Fibroblast of lung (primary cell): ENCODE measurements at regions not wholly inside any gene's neighbourhood (a gene's known extent, or its start where the extent isn't known, plus 50 kb on each side); places are given as distances from the start of the nearest gene placed in this dataset.

Experiments used
- DNase-seq, 2 donors: peaks; one replicate each; pipeline versions ENCODE4 v3.0.0 to v3.0.0-alpha.2; 2010; ENCODE audit warnings: low read depth in 2 of 2
- H2AFZ ChIP-seq: 2 replicates; pipeline ENCODE4 v1.5.1; 2012; ENCODE audit warnings: low read length, control low read depth, inconsistent platforms
- H3K27ac ChIP-seq: 2 replicates; pipeline ENCODE4 v1.5.1; 2011; ENCODE audit warnings: low read length, control low read depth; ENCODE audit not compliant: insufficient read depth
- H3K27me3 ChIP-seq: 2 replicates; pipeline ENCODE4 v1.5.1; 2011; ENCODE audit warnings: mild to moderate bottlenecking, low read length; ENCODE audit not compliant: control insufficient read depth, insufficient read depth
- H3K36me3 ChIP-seq: 2 replicates; pipeline ENCODE4 v1.5.1; 2011; ENCODE audit warnings: low read length; ENCODE audit not compliant: control insufficient read depth, insufficient read depth
- H3K4me1 ChIP-seq: 2 replicates; pipeline ENCODE4 v1.5.1; 2011; ENCODE audit warnings: low read length; ENCODE audit not compliant: control insufficient read depth, insufficient read depth; ENCODE audit errors: extremely low read depth
- H3K4me2 ChIP-seq: 2 replicates; pipeline ENCODE4 v1.5.1; 2011; ENCODE audit warnings: low read length, control low read depth; ENCODE audit not compliant: insufficient read depth; ENCODE audit errors: extremely low read depth
- H3K4me3 ChIP-seq, 4 experiments: fragments of 200-600 bp in 1 of 4; sonication (generic) in 1 of 4; replicated peaks in 1 of 4; 2 replicates each; pipeline ENCODE4 v1.5.1; 2011 to 2016; ENCODE audit warnings: low read length in 4 of 4, low read depth in 3 of 4, mild to moderate bottlenecking in 3 of 4, control low read depth in 2 of 4, inconsistent platforms in 1 of 4, mixed read lengths in 1 of 4; ENCODE audit not compliant: insufficient read depth in 1 of 4; ENCODE audit errors: control extremely low read depth in 1 of 4
- H3K79me2 ChIP-seq: 2 replicates; pipeline ENCODE4 v1.5.1; 2012; ENCODE audit warnings: mild to moderate bottlenecking, low read length, inconsistent platforms; ENCODE audit not compliant: control insufficient read depth, insufficient read depth
- H3K9ac ChIP-seq: 2 replicates; pipeline ENCODE4 v1.5.1; 2011; ENCODE audit warnings: mild to moderate bottlenecking, low read length, control low read depth; ENCODE audit not compliant: insufficient read depth
- H3K9me3 ChIP-seq: 2 replicates; pipeline ENCODE4 v1.5.1; 2012; ENCODE audit warnings: low read depth, low read length; ENCODE audit not compliant: control insufficient read depth, insufficient read depth
- H4K20me1 ChIP-seq: 2 replicates; pipeline ENCODE4 v1.5.1; 2011; ENCODE audit warnings: low read length; ENCODE audit not compliant: control insufficient read depth, insufficient read depth; ENCODE audit errors: extremely low read depth
- CTCF ChIP-seq, 2 donors: IDR thresholded peaks in 1 of 2; conservative IDR thresholded peaks in 1 of 2; 1 replicate in 1 of 2; 2 replicates in 1 of 2; pipeline ENCODE4 v1.5.1; 2011 to 2012; ENCODE audit warnings: low read length in 2 of 2, control low read depth in 1 of 2, inconsistent platforms in 1 of 2, low read depth in 1 of 2, mild to moderate bottlenecking in 1 of 2
- EZH2 ChIP-seq: IDR thresholded peaks from 2 replicates; pipeline ENCODE4 v1.5.1; 2012; ENCODE audit warnings: low read length, control low read depth, mild to moderate bottlenecking; ENCODE audit errors: missing control alignments

DNA sequence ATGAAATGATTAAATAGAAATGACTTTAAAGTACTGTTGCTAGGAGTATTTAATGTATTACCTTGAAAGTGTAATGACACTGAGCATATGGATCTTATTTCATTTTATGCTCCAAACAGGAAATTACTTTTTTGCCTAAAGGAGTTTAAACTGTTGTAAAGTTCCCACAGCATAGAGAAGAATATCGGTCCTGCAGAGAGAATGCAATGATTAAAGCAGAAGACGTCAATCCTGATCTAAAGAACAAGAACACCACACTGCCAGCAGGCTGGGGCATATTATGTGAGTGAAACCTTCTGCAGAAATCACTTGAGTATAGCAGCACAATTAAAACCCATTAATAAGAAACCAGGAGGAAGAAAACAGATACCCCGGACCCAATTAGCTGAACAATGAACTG lies 72.8 kb upstream of the CAMK2D start:
- H3K4me2 ChIP-seq: no peak overlapping the region

DNA sequence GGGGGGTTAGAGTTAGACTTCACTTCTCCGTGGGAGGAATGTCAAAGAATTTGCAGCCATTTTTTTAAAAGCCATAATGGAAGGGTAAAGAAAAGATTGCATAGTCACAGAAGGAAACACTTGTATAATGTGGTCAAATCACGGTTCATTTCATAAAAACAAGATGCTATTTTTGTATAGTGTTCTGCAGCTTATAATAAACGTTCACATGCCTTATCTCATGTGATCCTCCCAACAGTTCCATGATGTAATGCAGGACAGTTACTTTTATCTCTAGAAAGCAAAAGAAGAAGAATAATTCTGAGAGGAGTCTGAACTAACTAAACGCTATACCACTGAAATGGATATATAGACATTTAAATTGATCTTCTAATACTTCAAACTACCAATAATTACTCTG lies 71.3 kb upstream of the CAMK2D start:
- Histone ChIP-seq H2AFZ (no peak overlapping the region), H3K27me3 (no peaks in the 10 kb centered on the region), H4K20me1 (no peaks in the 10 kb centered on the region), H3K36me3 (no peaks in the 10 kb centered on the region), H3K27ac (no peak overlapping the region), H3K4me2 (no peak overlapping the region), H3K9me3 (no peaks in the 10 kb centered on the region), H3K4me3 (no peak overlapping the region), H3K4me1 (peaks cover 8% of the 10 kb centered on the region), H3K79me2 (no peaks in the 10 kb centered on the region), H3K9ac (no peak overlapping the region)
- DNase-seq: no peak
- TF ChIP-seq EZH2 (no peak), CTCF (conservative IDR thresholded peaks at IDR 0.05 in 1 of 2, IDR thresholded peaks at IDR 0.05 in 1 of 2; ENCODE audit: low read depth in 1 of 2, low read length in 2 of 2) (no peak)

More for the DNA sequence above, 72.8 kb upstream of the CAMK2D start:
- no peaks in the 10 kb centered on the region for H3K9me3 ChIP-seq
- H3K36me3 ChIP-seq: no peaks in the 10 kb centered on the region
- H3K4me1 ChIP-seq: peaks cover 8% of the 10 kb centered on the region
- no peak overlapping the region for H3K27ac ChIP-seq
- H4K20me1 ChIP-seq: no peaks in the 10 kb centered on the region
- no peaks in the 10 kb centered on the region for H3K27me3 ChIP-seq
- no peak for DNase-seq
- no peak overlapping the region for H3K9ac ChIP-seq
- H2AFZ ChIP-seq: no peak overlapping the region
- H3K4me3 ChIP-seq: no peak overlapping the region
- TF ChIP-seq EZH2 (no peak), CTCF (conservative IDR thresholded peaks at IDR 0.05 in 1 of 2, IDR thresholded peaks at IDR 0.05 in 1 of 2; ENCODE audit: low read depth in 1 of 2, low read length in 2 of 2) (no peak)
- H3K79me2 ChIP-seq: no peaks in the 10 kb centered on the region

DNA sequence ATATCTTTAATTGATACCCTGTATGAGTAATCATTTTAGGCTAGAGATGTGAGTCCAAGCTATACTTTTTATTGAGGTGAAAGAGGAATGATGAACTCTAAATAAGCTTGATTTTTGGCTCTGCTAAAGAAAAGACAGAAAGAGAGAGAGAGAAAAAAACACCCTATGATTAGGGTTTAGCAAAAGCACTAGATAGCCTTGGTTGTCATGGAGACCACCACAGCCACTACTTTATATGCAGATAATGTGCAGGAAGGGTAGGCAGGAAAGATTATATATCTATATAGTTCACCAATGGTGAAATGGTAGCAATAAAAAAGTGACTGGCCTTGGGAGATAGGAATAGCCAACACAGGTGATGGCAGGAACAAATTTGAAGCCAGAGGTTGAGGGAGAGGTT lies 69.9 kb upstream of the CAMK2D start:
- TF ChIP-seq CTCF (conservative IDR thresholded peaks at IDR 0.05 in 1 of 2, IDR thresholded peaks at IDR 0.05 in 1 of 2; ENCODE audit: low read depth in 1 of 2, low read length in 2 of 2) (no peak), EZH2 (no peak)
- H3K9me3 ChIP-seq: no peaks in the 10 kb centered on the region

More for the DNA sequence above, 69.9 kb upstream of the CAMK2D start:
- H3K4me2 ChIP-seq: no peak overlapping the region
- H3K27ac ChIP-seq: no peak overlapping the region
- H4K20me1 ChIP-seq: no peaks in the 10 kb centered on the region
- no peaks in the 10 kb centered on the region for H3K36me3 ChIP-seq
- H2AFZ ChIP-seq: no peak overlapping the region
- H3K79me2 ChIP-seq: no peaks in the 10 kb centered on the region
- H3K4me1 ChIP-seq: peaks cover 4% of the 10 kb centered on the region
- no peaks in the 10 kb centered on the region for H3K27me3 ChIP-seq
- DNase-seq: no peak
- H3K4me3 ChIP-seq: no peak overlapping the region
- H3K9ac ChIP-seq: no peak overlapping the region
